Prostate gland (tissue), 2 donors: ENCODE measurements at regions not wholly inside any gene's neighbourhood (a gene's known extent, or its start where the extent isn't known, plus 50 kb on each side); places are given as distances from the start of the nearest gene placed in this dataset.
"Not testable (repeated sequence)": the region's sequence is repeated elsewhere in the genome, so short reads cannot be mapped to it uniquely, and the experiment has no call there.

ENCODE experiments used
- POLR2A ChIP-seq: fragments of 450-650 bp; IDR thresholded peaks from one replicate; pipeline ENCODE4 v1.6.1; 2016; ENCODE audit warnings: antibody characterized with exemption, mild to moderate bottlenecking
- TF ChIP-seq, protein P1 (sequence below), 4 experiments: fragments of 200-600 bp in 2 of 4; fragments of 450-650 bp in 2 of 4; sonication (generic) in 2 of 4; IDR thresholded peaks; 1 replicate in 3 of 4; 2 replicates in 1 of 4; pipeline ENCODE4 v1.5.1; 2016 to 2019; ENCODE audit warnings: antibody characterized with exemption in 4 of 4, mild to moderate bottlenecking in 2 of 4, moderate library complexity in 2 of 4

GRCh38 chr9:41754822-41755221 lies 374.4 kb downstream of the CNTNAP3B start:
- TF ChIP-seq, protein P1, sequence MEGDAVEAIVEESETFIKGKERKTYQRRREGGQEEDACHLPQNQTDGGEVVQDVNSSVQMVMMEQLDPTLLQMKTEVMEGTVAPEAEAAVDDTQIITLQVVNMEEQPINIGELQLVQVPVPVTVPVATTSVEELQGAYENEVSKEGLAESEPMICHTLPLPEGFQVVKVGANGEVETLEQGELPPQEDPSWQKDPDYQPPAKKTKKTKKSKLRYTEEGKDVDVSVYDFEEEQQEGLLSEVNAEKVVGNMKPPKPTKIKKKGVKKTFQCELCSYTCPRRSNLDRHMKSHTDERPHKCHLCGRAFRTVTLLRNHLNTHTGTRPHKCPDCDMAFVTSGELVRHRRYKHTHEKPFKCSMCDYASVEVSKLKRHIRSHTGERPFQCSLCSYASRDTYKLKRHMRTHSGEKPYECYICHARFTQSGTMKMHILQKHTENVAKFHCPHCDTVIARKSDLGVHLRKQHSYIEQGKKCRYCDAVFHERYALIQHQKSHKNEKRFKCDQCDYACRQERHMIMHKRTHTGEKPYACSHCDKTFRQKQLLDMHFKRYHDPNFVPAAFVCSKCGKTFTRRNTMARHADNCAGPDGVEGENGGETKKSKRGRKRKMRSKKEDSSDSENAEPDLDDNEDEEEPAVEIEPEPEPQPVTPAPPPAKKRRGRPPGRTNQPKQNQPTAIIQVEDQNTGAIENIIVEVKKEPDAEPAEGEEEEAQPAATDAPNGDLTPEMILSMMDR (IDR thresholded peaks at IDR 0.05): not testable (repeated sequence)
- not testable (repeated sequence) for TF ChIP-seq POLR2A
